OCI-LY7 (cell line): ENCODE measurements at regions not wholly inside any gene's neighbourhood (a gene's known extent, or its start where the extent isn't known, plus 50 kb on each side); places are given as distances from the start of the nearest gene placed in this dataset.

Source experiments
- BruUV-seq: library from RNA; stranded (reverse); fragments of 400-500 nt; replicated peaks from 2 replicates; lab custom pipeline; 2021; lab: Mats Ljungman, UMichigan
- CTCF ChIA-PET: fragments of 300-600 bp; sonication (Branson Sonifier 250); formaldehyde crosslinking; loops from one replicate; lab custom pipeline; 2022; ENCODE audit warnings: antibody characterized with exemption; ENCODE audit not compliant: unreplicated experiment; lab: Charles Lee
- POLR2A ChIA-PET: fragments of 300-600 bp; sonication (Branson Sonifier 250); formaldehyde crosslinking; loops from one replicate; lab custom pipeline; 2022; ENCODE audit warnings: antibody characterized with exemption; lab: Charles Lee
- DNase-seq: peaks from one replicate; pipeline ENCODE4 v3.0.0-alpha.2; 2015; ENCODE audit warnings: low spot score
- H2AFZ ChIP-seq: fragments of 200-600 bp; sonication (generic), shearing (Covaris generic); 2 replicates; pipeline ENCODE4 v1.6.1; 2014; ENCODE audit warnings: mild to moderate bottlenecking, antibody characterized with exemption, low read length, moderate library complexity
- H3K27ac ChIP-seq: fragments of 200-600 bp; sonication (generic); 2 replicates; pipeline ENCODE4 v1.5.1; 2014; ENCODE audit warnings: mixed run types, low read depth, mild to moderate bottlenecking, moderate library complexity, low read length, inconsistent platforms; ENCODE audit not compliant: poor library complexity, severe bottlenecking
- H3K36me3 ChIP-seq: fragments of 200-600 bp; sonication (generic); 2 replicates; pipeline ENCODE4 v1.6.1; 2014; ENCODE audit warnings: mild to moderate bottlenecking, antibody characterized with exemption, low read length, moderate library complexity, mixed read lengths; ENCODE audit not compliant: insufficient read depth
- H3K4me1 ChIP-seq: fragments of 200-600 bp; sonication (generic); 2 replicates; pipeline ENCODE4 v1.5.1; 2014; ENCODE audit warnings: mild to moderate bottlenecking, low read length; ENCODE audit not compliant: insufficient read depth, poor library complexity, severe bottlenecking
- H3K4me2 ChIP-seq: fragments of 200-600 bp; sonication (generic); 2 replicates; pipeline ENCODE4 v1.6.1; 2014; ENCODE audit warnings: mild to moderate bottlenecking, low read length
- H3K4me3 ChIP-seq: fragments of 200-600 bp; sonication (generic); 2 replicates; pipeline ENCODE4 v1.5.1; 2014; ENCODE audit warnings: mild to moderate bottlenecking, low read depth, low read length; ENCODE audit not compliant: poor library complexity, severe bottlenecking
- H3K79me2 ChIP-seq: fragments of 200-600 bp; sonication (generic); 2 replicates; pipeline ENCODE4 v1.6.1; 2016; ENCODE audit warnings: low read depth, mild to moderate bottlenecking, low read length, moderate library complexity, mixed read lengths; ENCODE audit not compliant: insufficient read depth
- H3K9me2 ChIP-seq: fragments of 200-600 bp; sonication (generic); 2 replicates; pipeline ENCODE4 v1.6.1; 2016; ENCODE audit warnings: mild to moderate bottlenecking, low read length, mixed read lengths; ENCODE audit not compliant: insufficient read depth
- H3K9me3 ChIP-seq: fragments of 200-600 bp; sonication (generic); 2 replicates; pipeline ENCODE4 v1.6.1; 2014; ENCODE audit warnings: mild to moderate bottlenecking, mixed run types, low read length, mixed read lengths
- H4K20me1 ChIP-seq: fragments of 200-600 bp; sonication (generic); 2 replicates; pipeline ENCODE4 v1.6.1; 2014; ENCODE audit warnings: mild to moderate bottlenecking, antibody characterized with exemption, low read length, moderate library complexity, mixed read lengths; ENCODE audit not compliant: insufficient read depth
- CTCF ChIP-seq: fragments of 200-600 bp; sonication (generic); conservative IDR thresholded peaks from 2 replicates; pipeline ENCODE4 v1.5.1; 2014; ENCODE audit warnings: mild to moderate bottlenecking, antibody characterized with exemption, low read length, moderate library complexity, mixed read lengths
- EZH2phosphoT487 ChIP-seq: fragments of 200-600 bp; sonication (generic); IDR thresholded peaks from 2 replicates; pipeline ENCODE4 v1.6.1; 2018; ENCODE audit warnings: low read depth, borderline replicate concordance, mild to moderate bottlenecking, mixed run types, antibody characterized with exemption, low read length, moderate library complexity, mixed read lengths
- intact Hi-C: fragments of 100-400 bp; cut with micrococcal nuclease; formaldehyde crosslinking; loops from one replicate; pipeline ENCODE4 v1.10.0; 2022; ENCODE audit not compliant: unreplicated experiment

GRCh38 chr2:196454492-196454891, 185.0 kb upstream of the CCDC150 start:
- no TSS peak for BruUV-seq
- POLR2A ChIA-PET: interaction anchor here (0.6 to 1.4 kb wide), 5 partner anchors 9 to 1291 kb away, joined by 3 to 6 read pairs (median 3); no protein-coding TSS in a partner anchor
- Histone ChIP-seq H3K27ac (no peak overlapping the region), H3K79me2 (no peaks in the 10 kb centered on the region), H3K36me3 (no peaks in the 10 kb centered on the region), H3K9me2 (no peaks in the 10 kb centered on the region), H4K20me1 (no peaks in the 10 kb centered on the region), H3K4me1 (no peaks in the 10 kb centered on the region), H3K4me2 (no peak overlapping the region), H3K4me3 (no peak overlapping the region), H3K9me3 (no peaks in the 10 kb centered on the region), H2AFZ (no peak overlapping the region)
- no peak for DNase-seq
- TF ChIP-seq CTCF (no peak), EZH2phosphoT487 (no peak)
- CTCF ChIA-PET: interaction anchor here (1.1 to 1.6 kb wide), 2 partner anchors 31 to 376 kb away, joined by 3 to 5 read pairs; no protein-coding TSS in a partner anchor
- intact Hi-C loops: loop anchor here (5.0 kb wide), 2 partner anchors 157 to 322 kb away; no protein-coding TSS in a partner anchor

- Histone ChIP-seq H3K9me2 (no peaks in the 10 kb centered on the region), H3K4me1 (no peaks in the 10 kb centered on the region), H3K9me3 (no peaks in the 10 kb centered on the region), H3K4me2 (no peak overlapping the region), H3K36me3 (no peaks in the 10 kb centered on the region), H3K27ac (no peak overlapping the region), H3K79me2 (no peaks in the 10 kb centered on the region), H3K4me3 (no peak overlapping the region), H2AFZ (no peak overlapping the region), H4K20me1 (no peaks in the 10 kb centered on the region)
- intact Hi-C loops: no loop called here
- no TSS peak for BruUV-seq
- ChIA-PET POLR2A (interaction anchor here (0.6 kb wide), 1 partner anchor 23 kb away, joined by 4 read pairs; no protein-coding TSS in a partner anchor), CTCF (no interaction called here)
- TF ChIP-seq CTCF (no peak), EZH2phosphoT487 (no peak)
- no peak for DNase-seq
Measured at GRCh38 chr2:196459539-196459938, 180.0 kb upstream of the CCDC150 start.

- no peak overlapping the region for H3K4me3 ChIP-seq
- H3K4me1 ChIP-seq: no peaks in the 10 kb centered on the region
- H3K27ac ChIP-seq: no peak overlapping the region
- DNase-seq: no peak
- H3K4me2 ChIP-seq: no peak overlapping the region
- intact Hi-C loops: no loop called here
- ChIA-PET CTCF (no interaction called here), POLR2A (interaction anchor here (0.6 kb wide), 1 partner anchor 85 kb away, joined by 4 read pairs; no protein-coding TSS in a partner anchor)
- BruUV-seq: no TSS peak
- no peaks in the 10 kb centered on the region for H3K9me3 ChIP-seq
- TF ChIP-seq EZH2phosphoT487 (no peak), CTCF (no peak)
- no peaks in the 10 kb centered on the region for H3K79me2 ChIP-seq
- H2AFZ ChIP-seq: no peak overlapping the region
- no peaks in the 10 kb centered on the region for H3K9me2 ChIP-seq
- H3K36me3 ChIP-seq: no peaks in the 10 kb centered on the region
- H4K20me1 ChIP-seq: no peaks in the 10 kb centered on the region
Measured at GRCh38 chr2:196463706-196464105, 175.8 kb upstream of the CCDC150 start.
